OCI-LY1 (cell line): ENCODE measurements at regions not wholly inside any gene's neighbourhood (a gene's known extent, or its start where the extent isn't known, plus 50 kb on each side); places are given as distances from the start of the nearest gene placed in this dataset.

Experiments
- EZH2 ChIP-seq: fragments of 200-600 bp; sonication (generic), shearing (Covaris generic); IDR thresholded peaks from 2 replicates; pipeline ENCODE4 v1.8.0; 2017; ENCODE audit warnings: borderline replicate concordance, mixed run types, mild to moderate bottlenecking, antibody characterized with exemption, low read length, moderate library complexity, mixed read lengths
- TF ChIP-seq, protein P1 (sequence below): fragments of 200-600 bp; sonication (generic), shearing (Covaris generic); IDR thresholded peaks from 2 replicates; pipeline ENCODE4 v1.5.1; 2017; ENCODE audit warnings: mild to moderate bottlenecking, antibody characterized with exemption, low read length, moderate library complexity, mixed read lengths

DNA sequence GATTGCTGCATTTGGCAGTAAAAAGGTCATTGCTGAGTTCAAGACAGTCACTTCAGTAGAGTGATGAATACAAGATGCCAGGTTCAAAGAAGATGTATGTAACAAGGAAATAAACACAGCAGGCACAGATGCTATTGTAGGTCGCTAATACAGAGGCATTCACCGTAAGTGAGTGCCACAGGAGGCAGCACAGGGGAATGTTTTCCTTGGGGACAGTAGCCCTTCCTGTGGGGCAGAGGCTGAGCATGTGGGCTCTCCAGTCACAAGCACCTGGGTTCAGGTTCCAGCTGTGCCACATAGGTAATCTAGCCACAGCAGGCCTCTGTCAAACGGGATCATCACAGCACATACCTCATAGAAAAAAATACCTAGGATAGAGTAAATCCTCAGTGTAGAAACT, 86.3 kb downstream of the RSL24D1 start:
- TF ChIP-seq, protein P1, sequence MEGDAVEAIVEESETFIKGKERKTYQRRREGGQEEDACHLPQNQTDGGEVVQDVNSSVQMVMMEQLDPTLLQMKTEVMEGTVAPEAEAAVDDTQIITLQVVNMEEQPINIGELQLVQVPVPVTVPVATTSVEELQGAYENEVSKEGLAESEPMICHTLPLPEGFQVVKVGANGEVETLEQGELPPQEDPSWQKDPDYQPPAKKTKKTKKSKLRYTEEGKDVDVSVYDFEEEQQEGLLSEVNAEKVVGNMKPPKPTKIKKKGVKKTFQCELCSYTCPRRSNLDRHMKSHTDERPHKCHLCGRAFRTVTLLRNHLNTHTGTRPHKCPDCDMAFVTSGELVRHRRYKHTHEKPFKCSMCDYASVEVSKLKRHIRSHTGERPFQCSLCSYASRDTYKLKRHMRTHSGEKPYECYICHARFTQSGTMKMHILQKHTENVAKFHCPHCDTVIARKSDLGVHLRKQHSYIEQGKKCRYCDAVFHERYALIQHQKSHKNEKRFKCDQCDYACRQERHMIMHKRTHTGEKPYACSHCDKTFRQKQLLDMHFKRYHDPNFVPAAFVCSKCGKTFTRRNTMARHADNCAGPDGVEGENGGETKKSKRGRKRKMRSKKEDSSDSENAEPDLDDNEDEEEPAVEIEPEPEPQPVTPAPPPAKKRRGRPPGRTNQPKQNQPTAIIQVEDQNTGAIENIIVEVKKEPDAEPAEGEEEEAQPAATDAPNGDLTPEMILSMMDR: no peak
- no peak for TF ChIP-seq EZH2
